H9 (cell line): ENCODE measurements at regions not wholly inside any gene's neighbourhood (a gene's known extent, or its start where the extent isn't known, plus 50 kb on each side); places are given as distances from the start of the nearest gene placed in this dataset.

ENCODE experiments used
- DNase-seq: peaks from one replicate; pipeline ENCODE4 v3.0.0-alpha.2; 2017
- H2AFZ ChIP-seq: one replicate; pipeline ENCODE4 v1.6.1; 2013; ENCODE audit warnings: mild to moderate bottlenecking, low read length, control low read depth, moderate library complexity
- H2AK5ac ChIP-seq: 2 replicates; pipeline ENCODE4 v1.6.1; 2013; ENCODE audit warnings: low read length, control low read depth, mixed read lengths; ENCODE audit not compliant: insufficient read length
- H2BK120ac ChIP-seq: one replicate; pipeline ENCODE4 v1.6.1; 2013; ENCODE audit warnings: low read depth, mild to moderate bottlenecking, low read length, control low read depth, inconsistent platforms; ENCODE audit not compliant: poor library complexity, severe bottlenecking
- H2BK12ac ChIP-seq: 2 replicates; pipeline ENCODE4 v1.6.1; 2013; ENCODE audit warnings: low read length, control low read depth, mixed read lengths, low read depth; ENCODE audit not compliant: insufficient read length
- H2BK15ac ChIP-seq: 2 replicates; pipeline ENCODE4 v1.6.1; 2013; ENCODE audit warnings: low read depth, low read length, control low read depth
- H2BK20ac ChIP-seq: one replicate; pipeline ENCODE4 v1.6.1; 2013; ENCODE audit warnings: low read depth, mild to moderate bottlenecking, low read length, control low read depth, inconsistent platforms; ENCODE audit not compliant: poor library complexity, severe bottlenecking
- H2BK5ac ChIP-seq: 2 replicates; pipeline ENCODE4 v1.6.1; 2013; ENCODE audit warnings: low read length, control low read depth, mixed read lengths; ENCODE audit not compliant: insufficient read length
- H3K14ac ChIP-seq: 2 replicates; pipeline ENCODE4 v1.6.1; 2013; ENCODE audit warnings: low read length, control low read depth; ENCODE audit not compliant: insufficient read depth
- H3K18ac ChIP-seq: 2 replicates; pipeline ENCODE4 v1.6.1; 2013; ENCODE audit warnings: low read depth, mild to moderate bottlenecking, mixed read lengths, low read length, control low read depth; ENCODE audit not compliant: insufficient read length
- H3K23ac ChIP-seq: 2 replicates; pipeline ENCODE4 v1.6.1; 2013; ENCODE audit warnings: low read length, control low read depth, mixed read lengths, low read depth; ENCODE audit not compliant: insufficient read length
- H3K23me2 ChIP-seq: 2 replicates; pipeline ENCODE4 v1.6.1; 2013; ENCODE audit warnings: low read depth, mild to moderate bottlenecking, mixed read lengths, low read length, control low read depth; ENCODE audit not compliant: insufficient read length, poor library complexity, severe bottlenecking
- H3K27ac ChIP-seq: 2 replicates; pipeline ENCODE4 v1.5.1; 2013; ENCODE audit warnings: low read length, control low read depth, mixed read lengths, low read depth; ENCODE audit not compliant: insufficient read length
- H3K27me3 ChIP-seq: 2 replicates; pipeline ENCODE4 v1.6.1; 2013; ENCODE audit warnings: low read length, control low read depth, inconsistent platforms; ENCODE audit not compliant: insufficient read depth
- H3K4ac ChIP-seq: 2 replicates; pipeline ENCODE4 v1.6.1; 2013; ENCODE audit warnings: low read depth, mild to moderate bottlenecking, control low read depth, inconsistent platforms, low read length, moderate library complexity
- H3K4me1 ChIP-seq: 2 replicates; pipeline ENCODE4 v1.6.1; 2013; ENCODE audit warnings: low read length, control low read depth, inconsistent platforms; ENCODE audit not compliant: insufficient read depth
- H3K4me2 ChIP-seq: 2 replicates; pipeline ENCODE4 v1.6.1; 2013; ENCODE audit warnings: low read length, control low read depth, mixed read lengths; ENCODE audit not compliant: insufficient read length, insufficient read depth
- H3K56ac ChIP-seq: 2 replicates; pipeline ENCODE4 v1.6.1; 2013; ENCODE audit warnings: low read depth, mild to moderate bottlenecking, mixed read lengths, low read length, control low read depth; ENCODE audit not compliant: insufficient read length
- H3K79me1 ChIP-seq: 2 replicates; pipeline ENCODE4 v1.6.1; 2013; ENCODE audit warnings: low read depth, mild to moderate bottlenecking, moderate library complexity, low read length, control low read depth, inconsistent platforms; ENCODE audit not compliant: insufficient read depth, poor library complexity, severe bottlenecking
- H3K79me2 ChIP-seq: 2 replicates; pipeline ENCODE4 v1.6.1; 2013; ENCODE audit warnings: low read length, control low read depth, inconsistent platforms; ENCODE audit not compliant: insufficient read depth
- H3K9ac ChIP-seq: 2 replicates; pipeline ENCODE4 v1.6.1; 2013; ENCODE audit warnings: low read length, control low read depth, mixed read lengths; ENCODE audit not compliant: insufficient read length; ENCODE audit errors: extremely low read depth
- H3K9me3 ChIP-seq: one replicate; pipeline ENCODE4 v1.6.1; 2013; ENCODE audit warnings: low read depth, low read length, inconsistent platforms; ENCODE audit not compliant: control insufficient read depth
- H3T11ph ChIP-seq: one replicate; pipeline ENCODE4 v1.6.1; 2013; ENCODE audit warnings: mild to moderate bottlenecking, low read length, control low read depth, inconsistent platforms
- H4K20me1 ChIP-seq: one replicate; pipeline ENCODE4 v1.6.1; 2013; ENCODE audit not compliant: control insufficient read depth, insufficient read length, insufficient read depth
- H4K5ac ChIP-seq: 2 replicates; pipeline ENCODE4 v1.6.1; 2013; ENCODE audit warnings: low read depth, mild to moderate bottlenecking, mixed read lengths, low read length, control low read depth; ENCODE audit not compliant: insufficient read length
- H4K8ac ChIP-seq: replicated peaks from 2 replicates; pipeline ENCODE4 v1.6.1; 2013; ENCODE audit warnings: low read length, control low read depth, mixed read lengths, low read depth; ENCODE audit not compliant: insufficient read length
- H4K91ac ChIP-seq: 2 replicates; pipeline ENCODE4 v1.6.1; 2013; ENCODE audit warnings: low read depth, mild to moderate bottlenecking, moderate library complexity, mixed read lengths, low read length, control low read depth; ENCODE audit not compliant: insufficient read length
- H3K27ac Mint-ChIP-seq, 3 experiments: 2 replicates in 2 of 3; 3 replicates in 1 of 3; pipeline ENCODE4 v1.8.0; 2020 to 2021; ENCODE audit warnings: mixed read lengths in 3 of 3, mild to moderate bottlenecking in 1 of 3, moderate library complexity in 1 of 3
- H3K27me3 Mint-ChIP-seq: 2 replicates; pipeline ENCODE4 v1.8.0; 2021; ENCODE audit warnings: low read depth, mild to moderate bottlenecking, moderate library complexity, mixed read lengths
- H3K36me3 Mint-ChIP-seq, 3 experiments: 2 replicates in 2 of 3; 3 replicates in 1 of 3; pipeline ENCODE4 v1.8.0; 2020 to 2021; ENCODE audit warnings: low read depth in 3 of 3, mixed read lengths in 3 of 3; ENCODE audit not compliant: insufficient read depth in 1 of 3
- H3K4me1 Mint-ChIP-seq, 2 experiments: 2 replicates each; pipeline ENCODE4 v1.8.0; 2020; ENCODE audit warnings: mixed read lengths in 2 of 2
- H3K4me3 Mint-ChIP-seq, 2 experiments: 2 replicates in 1 of 2; 3 replicates in 1 of 2; pipeline ENCODE4 v1.8.0; 2020 to 2021; ENCODE audit warnings: mild to moderate bottlenecking in 2 of 2, mixed read lengths in 2 of 2, moderate library complexity in 1 of 2
- H3K9me3 Mint-ChIP-seq, 2 experiments: 2 replicates in 1 of 2; 3 replicates in 1 of 2; pipeline ENCODE4 v1.8.0; 2020; ENCODE audit warnings: mild to moderate bottlenecking in 2 of 2, mixed read lengths in 2 of 2, moderate library complexity in 1 of 2
- CTCF ChIP-seq: fragments of 200-600 bp; sonication (generic); conservative IDR thresholded peaks from 3 replicates; pipeline ENCODE4 v1.8.0; 2021; ENCODE audit warnings: antibody characterized with exemption, mild to moderate bottlenecking
- WGBS: extraction: QIAGEN DNeasy Blood & Tissue Kit; methylation state at CpG from one replicate; pipeline ENCODE4 v1.1.7; 2013; ENCODE audit warnings: missing lambda C conversion rate, low lambda C conversion rate, mixed read lengths; ENCODE audit not compliant: insufficient read length; ENCODE audit errors: extremely low coverage; 5-methylcytosine and 5-hydroxymethylcytosine counted together

GRCh38 chr4:149135062-149135461, 680.6 kb downstream of the IQCM start:
- no peak overlapping the region for H3T11ph ChIP-seq
- no CpG with 5 or more reads among the region's 4 CpGs for WGBS
- peaks cover 0 to 6% of the 10 kb centered on the region in 2 experiments; a peak in 3 of 5 replicates for H3K9me3 Mint-ChIP-seq
- H3K18ac ChIP-seq: no peak overlapping the region
- 0 out of 7 replicates have a peak, but pooled peaks cover 0 to 2% (median 0%) of the 10 kb centered on the region in 3 experiments for H3K36me3 Mint-ChIP-seq
- no peaks in the 10 kb centered on the region for H3K27me3 Mint-ChIP-seq
- H3K4me1 Mint-ChIP-seq: peaks cover 18 to 21% of the 10 kb centered on the region in 2 experiments
- H3K27me3 ChIP-seq: no peaks in the 10 kb centered on the region
- no peak overlapping the region for H2AFZ ChIP-seq
- H4K20me1 ChIP-seq: no peaks in the 10 kb centered on the region
- H2BK5ac ChIP-seq: no peak overlapping the region
- H4K5ac ChIP-seq: no peak overlapping the region
- H3K79me1 ChIP-seq: no peaks in the 10 kb centered on the region
- no peak for TF ChIP-seq CTCF
- H3K23me2 ChIP-seq: no peaks in the 10 kb centered on the region
- H4K8ac ChIP-seq: no peak overlapping the region
- H2BK12ac ChIP-seq: no peak overlapping the region
- no peak overlapping the region for H3K4me3 Mint-ChIP-seq
- no peaks in the 10 kb centered on the region for H3K9me3 ChIP-seq
- no peak for DNase-seq
- no peak overlapping the region for H3K9ac ChIP-seq
- no peak overlapping the region for H2BK20ac ChIP-seq
- no peak overlapping the region for H2BK120ac ChIP-seq
- no peaks in the 10 kb centered on the region for H3K79me2 ChIP-seq
- no peak overlapping the region for H3K4me2 ChIP-seq
- H2AK5ac ChIP-seq: no peak overlapping the region
- H3K27ac ChIP-seq: no peak overlapping the region
- no peak overlapping the region for H3K56ac ChIP-seq
- H3K4ac ChIP-seq: no peak overlapping the region
- H2BK15ac ChIP-seq: no peak overlapping the region
- H3K14ac ChIP-seq: no peak overlapping the region
- no peak overlapping the region for H3K27ac Mint-ChIP-seq
- H4K91ac ChIP-seq: no peak overlapping the region
- peaks cover 2% of the 10 kb centered on the region; the same call in 1 of the 2 replicates for H3K4me1 ChIP-seq
- H3K23ac ChIP-seq: no peak overlapping the region
